ENCODE measurements at regions not wholly inside any gene's neighbourhood (a gene's known extent, or its start where the extent isn't known, plus 50 kb on each side); places are given as distances from the start of the nearest gene placed in this dataset.

DNA sequence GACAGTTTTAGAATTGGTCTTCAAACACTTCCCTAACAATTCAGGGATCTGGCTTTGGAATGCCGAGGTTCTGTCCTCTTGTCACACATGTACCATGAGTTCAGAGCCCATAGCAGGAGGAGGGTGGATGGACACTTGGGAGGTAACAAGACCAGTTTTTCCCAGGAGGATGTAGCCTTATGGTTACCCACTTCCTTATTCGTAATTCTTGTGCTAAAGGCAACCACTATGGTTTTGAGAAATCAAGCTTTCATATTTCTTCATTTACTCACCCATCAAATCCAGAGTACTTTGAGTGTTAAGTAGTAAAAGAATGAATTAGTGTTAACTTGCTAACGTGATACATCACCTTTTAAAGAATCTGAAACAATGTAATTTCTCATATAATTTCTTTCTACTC lies 479.6 kb upstream of the ALCAM start:
- FAIRE-seq (no peak), DNase-seq (ENCODE audit: low read depth in 1 of 2, low spot score in 1 of 2) (no peak), ATAC-seq (no peak)
- CTCF ChIA-PET = interaction anchor here (1.6 kb wide), 1 partner anchor 14 kb away, joined by 3 read pairs; no protein-coding TSS in a partner anchor
- Histone ChIP-seq H3K4me3 (no peak overlapping the region), H3K4me1 (no peaks in the 10 kb centered on the region), H3K9me3 (no peaks in the 10 kb centered on the region), H3K27ac (no peak overlapping the region), H3K4me2 (no peak overlapping the region)
- TF ChIP-seq TFCP2L1 (CRISPR knock-in tag; IDR thresholded peaks at IDR 0.05) (no peak), CBX2 (IDR thresholded peaks at IDR 0.05; ENCODE audit: borderline replicate concordance, low read depth) (no peak), HOXA7 (CRISPR knock-in tag; IDR thresholded peaks at IDR 0.05) (no peak), NPAS2 (CRISPR knock-in tag; IDR thresholded peaks at IDR 0.05; ENCODE audit: borderline replicate concordance) (no peak), JUN (IDR thresholded peaks at IDR 0.05) (no peak), ESRRA (IDR thresholded peaks at IDR 0.05; ENCODE audit: borderline replicate concordance, low read length) (no peak), HEYL (CRISPR knock-in tag; IDR thresholded peaks at IDR 0.05) (no peak), CBX8 (IDR thresholded peaks at IDR 0.05) (no peak), KDM1A (IDR thresholded peaks at IDR 0.05; ENCODE audit: low read depth) (no peak), FOXS1 (CRISPR knock-in tag; IDR thresholded peaks at IDR 0.05) (no peak), ZNF302 (CRISPR knock-in tag; IDR thresholded peaks at IDR 0.05) (no peak), POLR2AphosphoS2 (conservative IDR thresholded peaks at IDR 0.05; ENCODE audit: low read length) (no peak), HOXB13 (CRISPR knock-in tag; IDR thresholded peaks at IDR 0.05; ENCODE audit: low read depth) (no peak), RFX5 (IDR thresholded peaks at IDR 0.05) (no peak), FOSB (CRISPR knock-in tag; IDR thresholded peaks at IDR 0.05) (no peak), POLR2A (IDR thresholded peaks at IDR 0.05; ENCODE audit: low read length) (no peak)
- TF ChIP-seq, protein P1, sequence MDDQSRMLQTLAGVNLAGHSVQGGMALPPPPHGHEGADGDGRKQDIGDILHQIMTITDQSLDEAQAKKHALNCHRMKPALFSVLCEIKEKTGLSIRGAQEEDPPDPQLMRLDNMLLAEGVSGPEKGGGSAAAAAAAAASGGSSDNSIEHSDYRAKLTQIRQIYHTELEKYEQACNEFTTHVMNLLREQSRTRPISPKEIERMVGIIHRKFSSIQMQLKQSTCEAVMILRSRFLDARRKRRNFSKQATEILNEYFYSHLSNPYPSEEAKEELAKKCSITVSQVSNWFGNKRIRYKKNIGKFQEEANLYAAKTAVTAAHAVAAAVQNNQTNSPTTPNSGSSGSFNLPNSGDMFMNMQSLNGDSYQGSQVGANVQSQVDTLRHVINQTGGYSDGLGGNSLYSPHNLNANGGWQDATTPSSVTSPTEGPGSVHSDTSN (IDR thresholded peaks at IDR 0.05) = no peak
- TF ChIP-seq, protein P2, sequence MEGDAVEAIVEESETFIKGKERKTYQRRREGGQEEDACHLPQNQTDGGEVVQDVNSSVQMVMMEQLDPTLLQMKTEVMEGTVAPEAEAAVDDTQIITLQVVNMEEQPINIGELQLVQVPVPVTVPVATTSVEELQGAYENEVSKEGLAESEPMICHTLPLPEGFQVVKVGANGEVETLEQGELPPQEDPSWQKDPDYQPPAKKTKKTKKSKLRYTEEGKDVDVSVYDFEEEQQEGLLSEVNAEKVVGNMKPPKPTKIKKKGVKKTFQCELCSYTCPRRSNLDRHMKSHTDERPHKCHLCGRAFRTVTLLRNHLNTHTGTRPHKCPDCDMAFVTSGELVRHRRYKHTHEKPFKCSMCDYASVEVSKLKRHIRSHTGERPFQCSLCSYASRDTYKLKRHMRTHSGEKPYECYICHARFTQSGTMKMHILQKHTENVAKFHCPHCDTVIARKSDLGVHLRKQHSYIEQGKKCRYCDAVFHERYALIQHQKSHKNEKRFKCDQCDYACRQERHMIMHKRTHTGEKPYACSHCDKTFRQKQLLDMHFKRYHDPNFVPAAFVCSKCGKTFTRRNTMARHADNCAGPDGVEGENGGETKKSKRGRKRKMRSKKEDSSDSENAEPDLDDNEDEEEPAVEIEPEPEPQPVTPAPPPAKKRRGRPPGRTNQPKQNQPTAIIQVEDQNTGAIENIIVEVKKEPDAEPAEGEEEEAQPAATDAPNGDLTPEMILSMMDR (IDR thresholded peaks at IDR 0.05) = no peak
- TF ChIP-seq, protein P3, sequence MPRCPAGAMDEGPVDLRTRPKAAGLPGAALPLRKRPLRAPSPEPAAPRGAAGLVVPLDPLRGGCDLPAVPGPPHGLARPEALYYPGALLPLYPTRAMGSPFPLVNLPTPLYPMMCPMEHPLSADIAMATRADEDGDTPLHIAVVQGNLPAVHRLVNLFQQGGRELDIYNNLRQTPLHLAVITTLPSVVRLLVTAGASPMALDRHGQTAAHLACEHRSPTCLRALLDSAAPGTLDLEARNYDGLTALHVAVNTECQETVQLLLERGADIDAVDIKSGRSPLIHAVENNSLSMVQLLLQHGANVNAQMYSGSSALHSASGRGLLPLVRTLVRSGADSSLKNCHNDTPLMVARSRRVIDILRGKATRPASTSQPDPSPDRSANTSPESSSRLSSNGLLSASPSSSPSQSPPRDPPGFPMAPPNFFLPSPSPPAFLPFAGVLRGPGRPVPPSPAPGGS (IDR thresholded peaks at IDR 0.05) = no peak
- TF ChIP-seq, protein P4, sequence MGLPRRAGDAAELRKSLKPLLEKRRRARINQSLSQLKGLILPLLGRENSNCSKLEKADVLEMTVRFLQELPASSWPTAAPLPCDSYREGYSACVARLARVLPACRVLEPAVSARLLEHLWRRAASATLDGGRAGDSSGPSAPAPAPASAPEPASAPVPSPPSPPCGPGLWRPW (IDR thresholded peaks at IDR 0.05) = no peak
- 14% methylated on average over 3 of the region's 3 CpGs for WGBS (ENCODE audit: missing lambda C conversion rate)
- POLR2A ChIA-PET = no interaction called here

DNA sequence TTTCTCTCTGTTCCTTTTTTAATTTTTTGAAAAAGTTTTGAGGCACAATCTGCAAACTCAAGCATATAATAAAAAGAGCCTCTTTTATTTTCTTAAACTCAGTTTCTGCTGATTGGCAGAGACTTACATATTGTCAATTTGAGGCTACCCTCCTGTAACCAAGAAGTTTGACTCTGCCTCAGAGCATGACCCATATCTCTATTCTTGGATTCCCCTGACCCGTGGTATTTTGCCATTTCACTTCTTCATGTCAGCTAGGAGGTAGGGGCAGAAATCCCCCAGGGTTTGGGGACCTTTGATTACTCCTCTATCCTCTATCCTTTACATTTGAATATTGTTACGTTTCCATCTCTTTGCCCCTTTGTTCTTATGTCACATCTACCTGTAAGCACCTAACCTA lies 479.1 kb upstream of the ALCAM start:
- POLR2A ChIA-PET = no interaction called here
- DNase-seq (ENCODE audit: low read depth in 1 of 2, low spot score in 1 of 2) = no peak
- H3K27ac ChIP-seq = no peak overlapping the region
- H3K4me2 ChIP-seq = no peak overlapping the region
- no peak overlapping the region for H3K4me3 ChIP-seq
- 9% methylated on average over 2 of the region's 2 CpGs for WGBS (ENCODE audit: missing lambda C conversion rate)
- H3K9me3 ChIP-seq = no peaks in the 10 kb centered on the region
- ATAC-seq = no peak
- no peaks in the 10 kb centered on the region for H3K4me1 ChIP-seq
- FAIRE-seq = no peak
- CTCF ChIA-PET = interaction anchor here (1.6 kb wide), 1 partner anchor 15 kb away, joined by 3 read pairs; no protein-coding TSS in a partner anchor
- TF ChIP-seq RNF2 (IDR thresholded peaks at IDR 0.05; ENCODE audit: borderline replicate concordance, low read depth) (no peak), TFCP2L1 (CRISPR knock-in tag; IDR thresholded peaks at IDR 0.05) (no peak), HOXB13 (CRISPR knock-in tag; IDR thresholded peaks at IDR 0.05; ENCODE audit: low read depth) (no peak), MAZ (IDR thresholded peaks at IDR 0.05; ENCODE audit: borderline replicate concordance, low read depth, low read length) (no peak), EHF (CRISPR knock-in tag; IDR thresholded peaks at IDR 0.05) (no peak), NFE2L2 (conservative IDR thresholded peaks at IDR 0.05; ENCODE audit: low read length) (no peak), NR3C1 (IDR thresholded peaks at IDR 0.05) (no peak), FOSL2 (IDR thresholded peaks at IDR 0.05) (no peak), FOSL2 (CRISPR knock-in tag; IDR thresholded peaks at IDR 0.05) (no peak), EP300 (IDR thresholded peaks at IDR 0.05) (no peak), ZFP36 (IDR thresholded peaks at IDR 0.05; ENCODE audit: borderline replicate concordance, partially characterized antibody) (no peak), ZSCAN20 (CRISPR knock-in tag; IDR thresholded peaks at IDR 0.05) (no peak), CEBPB (IDR thresholded peaks at IDR 0.05) (no peak), RARB (CRISPR knock-in tag; IDR thresholded peaks at IDR 0.05) (no peak), ZC3H11A (IDR thresholded peaks at IDR 0.05) (no peak)
- TF ChIP-seq, protein P5, sequence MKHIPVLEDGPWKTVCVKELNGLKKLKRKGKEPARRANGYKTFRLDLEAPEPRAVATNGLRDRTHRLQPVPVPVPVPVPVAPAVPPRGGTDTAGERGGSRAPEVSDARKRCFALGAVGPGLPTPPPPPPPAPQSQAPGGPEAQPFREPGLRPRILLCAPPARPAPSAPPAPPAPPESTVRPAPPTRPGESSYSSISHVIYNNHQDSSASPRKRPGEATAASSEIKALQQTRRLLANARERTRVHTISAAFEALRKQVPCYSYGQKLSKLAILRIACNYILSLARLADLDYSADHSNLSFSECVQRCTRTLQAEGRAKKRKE (CRISPR knock-in tag; IDR thresholded peaks at IDR 0.05; ENCODE audit: low read depth) = no peak

Measured in A549 (cell line).